NCI-H1930 (cell line): ENCODE measurements at regions not wholly inside any gene's neighbourhood (a gene's known extent, or its start where the extent isn't known, plus 50 kb on each side); places are given as distances from the start of the nearest gene placed in this dataset.
"Not testable (repeated sequence)": the region's sequence is repeated elsewhere in the genome, so short reads cannot be mapped to it uniquely, and the experiment has no call there.

Experiments
- DNase-seq, 2 experiments: peaks; one replicate each; lab custom pipeline; 2025; lab: John Stamatoyannopoulos, UW

- DNase-seq, result no peak
Measured at GRCh38 chr9:85077944-85078343, 408.4 kb downstream of the NTRK2 start.

DNA sequence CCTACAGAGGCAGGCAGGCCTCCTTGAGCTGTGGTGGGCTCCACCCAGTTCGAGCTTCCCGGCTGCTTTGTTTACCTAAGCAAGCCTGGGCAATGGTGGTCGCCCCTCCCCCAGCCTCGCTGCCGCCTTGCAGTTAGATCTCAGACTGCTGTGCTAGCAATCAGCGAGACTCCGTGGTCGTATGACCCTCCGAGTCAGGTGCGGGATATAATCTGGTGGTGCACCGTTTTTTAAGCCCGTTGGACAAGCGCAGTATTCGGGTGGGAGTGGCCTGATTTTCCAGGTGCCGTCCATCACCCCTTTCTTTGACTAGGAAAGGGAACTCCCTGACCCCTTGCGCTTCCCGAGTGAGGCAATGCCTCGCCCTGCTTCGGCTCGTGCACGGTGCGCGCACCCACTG, 407.6 kb downstream of the NTRK2 start:
- not testable (repeated sequence) for DNase-seq
